NT2/D1 (cell line): ENCODE measurements at regions not wholly inside any gene's neighbourhood (a gene's known extent, or its start where the extent isn't known, plus 50 kb on each side); places are given as distances from the start of the nearest gene placed in this dataset.

Experiments
- DNase-seq: peaks from one replicate; pipeline ENCODE4 v3.0.0-alpha.2; 2011; ENCODE audit warnings: low read depth, low spot score
- H3K27me3 ChIP-seq: 2 replicates; pipeline ENCODE4 v1.6.0; 2011; ENCODE audit warnings: mild to moderate bottlenecking; ENCODE audit not compliant: insufficient read length, insufficient read depth
- H3K36me3 ChIP-seq: 2 replicates; pipeline ENCODE4 v1.6.1; 2011; ENCODE audit warnings: mild to moderate bottlenecking, low read length, mixed read lengths; ENCODE audit not compliant: insufficient read depth, insufficient read length
- H3K4me1 ChIP-seq: 2 replicates; pipeline ENCODE4 v1.5.1; 2011; ENCODE audit not compliant: insufficient read depth, insufficient read length
- H3K4me3 ChIP-seq: 2 replicates; pipeline ENCODE4 v1.5.1; 2011; ENCODE audit warnings: low read depth; ENCODE audit not compliant: insufficient read length
- H3K9ac ChIP-seq: 2 replicates; pipeline ENCODE4 v1.6.0; 2011; ENCODE audit warnings: low read depth; ENCODE audit not compliant: insufficient read length
- H3K9me3 ChIP-seq: 2 replicates; pipeline ENCODE4 v1.5.1; 2011; ENCODE audit warnings: mild to moderate bottlenecking, low read length; ENCODE audit not compliant: insufficient read depth
- SUZ12 ChIP-seq: IDR thresholded peaks from 2 replicates; pipeline ENCODE4 v1.6.1; 2011; ENCODE audit not compliant: insufficient read length, insufficient read depth; ENCODE audit errors: extremely low read depth
- YY1 ChIP-seq: IDR thresholded peaks from 2 replicates; pipeline ENCODE4 v1.6.1; 2011; ENCODE audit not compliant: insufficient read length, insufficient read depth
- ZNF274 ChIP-seq: IDR thresholded peaks from 2 replicates; pipeline ENCODE4 v1.6.1; 2011; ENCODE audit warnings: mild to moderate bottlenecking, low read depth, low read length

- peaks cover 14% of the 10 kb centered on the region for H3K9me3 ChIP-seq
- peaks cover 2% of the 10 kb centered on the region for H3K4me1 ChIP-seq
- no peak overlapping the region for H3K9ac ChIP-seq
- no peaks in the 10 kb centered on the region for H3K36me3 ChIP-seq
- TF ChIP-seq SUZ12 (no peak), ZNF274 (no peak), YY1 (no peak)
- no peaks in the 10 kb centered on the region for H3K27me3 ChIP-seq
- no peak overlapping the region for H3K4me3 ChIP-seq
- no peak for DNase-seq
These were observed 190.3 kb upstream of the ATF7IP start for GRCh38 chr12:14175206-14175605.

- no peak overlapping the region for H3K9ac ChIP-seq
- DNase-seq, result peak; percentile 89
- no peak overlapping the region for H3K4me3 ChIP-seq
- H3K36me3 ChIP-seq, result no peaks in the 10 kb centered on the region
- H3K9me3 ChIP-seq, result no peaks in the 10 kb centered on the region
- no peaks in the 10 kb centered on the region for H3K27me3 ChIP-seq
- TF ChIP-seq SUZ12, result no peak
- no peak for TF ChIP-seq ZNF274
- no peak for TF ChIP-seq YY1
- H3K4me1 ChIP-seq, result peaks cover 4% of the 10 kb centered on the region
These were observed 179.9 kb upstream of the ATF7IP start for GRCh38 chr12:14185427-14186192.

GRCh38 chr12:14186193-14186502, 179.3 kb upstream of the ATF7IP start:
- Histone ChIP-seq H3K4me3 (no peak overlapping the region), H3K9ac (no peak overlapping the region), H3K4me1 (peaks cover 4% of the 10 kb centered on the region), H3K9me3 (no peaks in the 10 kb centered on the region), H3K27me3 (no peaks in the 10 kb centered on the region), H3K36me3 (no peaks in the 10 kb centered on the region)
- DNase-seq, result no peak
- no peak for TF ChIP-seq YY1
- no peak for TF ChIP-seq SUZ12
- TF ChIP-seq ZNF274, result no peak

- Histone ChIP-seq H3K36me3 (no peaks in the 10 kb centered on the region), H3K9ac (no peak overlapping the region), H3K4me1 (peaks cover 4% of the 10 kb centered on the region), H3K9me3 (no peaks in the 10 kb centered on the region), H3K27me3 (no peaks in the 10 kb centered on the region), H3K4me3 (no peak overlapping the region)
- no peak for DNase-seq
- no peak for TF ChIP-seq YY1
- TF ChIP-seq SUZ12, result no peak
- TF ChIP-seq ZNF274, result no peak
These were observed 178.5 kb upstream of the ATF7IP start for GRCh38 chr12:14187002-14187401.

GRCh38 chr12:14187966-14188365, 177.5 kb upstream of the ATF7IP start:
- no peak overlapping the region for H3K4me3 ChIP-seq
- no peak for DNase-seq
- H3K36me3 ChIP-seq, result no peaks in the 10 kb centered on the region
- H3K9me3 ChIP-seq, result no peaks in the 10 kb centered on the region
- TF ChIP-seq SUZ12, result no peak
- H3K27me3 ChIP-seq, result no peaks in the 10 kb centered on the region
- H3K9ac ChIP-seq, result no peak overlapping the region
- H3K4me1 ChIP-seq, result peaks cover 4% of the 10 kb centered on the region

- Histone ChIP-seq H3K9me3 (no peaks in the 10 kb centered on the region), H3K36me3 (no peaks in the 10 kb centered on the region), H3K4me3 (no peak overlapping the region), H3K27me3 (no peaks in the 10 kb centered on the region), H3K4me1 (peaks cover 4% of the 10 kb centered on the region), H3K9ac (no peak overlapping the region)
- DNase-seq, result no peak
- TF ChIP-seq SUZ12, result no peak
- TF ChIP-seq ZNF274, result no peak
- TF ChIP-seq YY1, result no peak
These were observed 176.7 kb upstream of the ATF7IP start for GRCh38 chr12:14188744-14189143.

GRCh38 chr12:14190694-14191093, 174.8 kb upstream of the ATF7IP start:
- H3K27me3 ChIP-seq, result no peaks in the 10 kb centered on the region
- TF ChIP-seq ZNF274, result no peak
- TF ChIP-seq YY1, result no peak
- TF ChIP-seq SUZ12, result no peak
- DNase-seq, result no peak
- no peaks in the 10 kb centered on the region for H3K9me3 ChIP-seq
- no peak overlapping the region for H3K9ac ChIP-seq
- H3K4me3 ChIP-seq, result no peak overlapping the region
- H3K4me1 ChIP-seq, result no peaks in the 10 kb centered on the region
- no peaks in the 10 kb centered on the region for H3K36me3 ChIP-seq

GRCh38 chr12:14191612-14192011, 173.9 kb upstream of the ATF7IP start:
- Histone ChIP-seq H3K4me1 (no peaks in the 10 kb centered on the region), H3K9me3 (no peaks in the 10 kb centered on the region), H3K9ac (no peak overlapping the region), H3K36me3 (no peaks in the 10 kb centered on the region), H3K4me3 (no peak overlapping the region), H3K27me3 (no peaks in the 10 kb centered on the region)
- no peak for DNase-seq
- TF ChIP-seq YY1, result no peak
- no peak for TF ChIP-seq ZNF274
- TF ChIP-seq SUZ12, result no peak
